ENCODE measurements at regions not wholly inside any gene's neighbourhood (a gene's known extent, or its start where the extent isn't known, plus 50 kb on each side); places are given as distances from the start of the nearest gene placed in this dataset.

DNA sequence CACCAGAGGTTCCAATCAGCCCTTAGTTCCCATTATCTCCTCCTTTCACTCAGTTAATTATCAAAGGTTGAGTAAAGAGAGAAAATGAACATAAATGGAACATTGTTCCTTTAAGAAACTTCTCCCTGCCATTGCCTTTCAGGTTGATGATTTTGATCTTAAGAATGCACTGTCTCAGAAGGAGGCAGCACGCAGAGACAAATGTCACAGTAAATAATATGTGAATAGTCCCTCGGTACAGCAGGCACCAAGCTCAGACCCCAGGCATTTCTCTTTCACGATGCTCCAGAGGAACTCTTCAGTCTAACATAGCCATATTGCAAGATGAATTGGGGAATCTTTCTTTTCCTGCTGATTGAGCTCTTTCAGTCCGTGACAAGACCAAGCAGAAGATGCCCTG lies 435.3 kb upstream of the SPTLC3 start:
- TF ChIP-seq CTCF (IDR thresholded peaks at IDR 0.05 in 4 of 5, conservative IDR thresholded peaks at IDR 0.05 in 1 of 5) (no peak), POLR2A (IDR thresholded peaks at IDR 0.05) (no peak)
